DMS53 treated with DMSO at 0.1 percent for 48 hours (cell line): ENCODE measurements at regions not wholly inside any gene's neighbourhood (a gene's known extent, or its start where the extent isn't known, plus 50 kb on each side); places are given as distances from the start of the nearest gene placed in this dataset.

Experiments used
- DNase-seq: peaks from one replicate; lab custom pipeline; 2025; ENCODE audit not compliant: unreplicated experiment; lab: John Stamatoyannopoulos, UW

DNA sequence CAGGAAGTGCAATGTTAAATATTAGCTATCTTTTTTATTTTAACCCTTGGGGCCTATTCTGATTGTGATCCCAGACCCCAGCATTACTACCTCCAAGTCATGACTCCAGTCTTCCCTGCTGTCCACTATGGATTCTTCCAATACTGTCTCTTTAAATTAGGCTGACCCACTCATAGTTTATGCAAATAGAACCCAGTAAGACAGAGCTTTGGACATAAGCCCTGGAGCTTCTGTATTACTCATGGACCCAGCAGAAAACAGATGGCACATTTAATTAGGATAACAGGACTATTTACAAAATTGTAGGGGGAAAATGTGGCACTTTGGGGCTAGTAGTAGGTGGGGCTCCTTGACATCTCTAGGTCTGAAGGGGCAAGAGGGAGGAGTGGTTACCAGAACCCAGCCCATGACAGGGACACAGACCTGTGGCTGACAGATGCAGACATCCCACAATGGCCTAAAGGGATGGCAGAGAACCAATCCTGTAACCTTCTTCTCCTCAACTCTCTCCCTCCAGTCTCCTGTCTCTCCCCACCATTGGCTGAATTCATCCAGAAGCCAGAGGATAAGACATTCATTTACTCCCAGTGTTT lies 233.5 kb downstream of the OMA1 start:
- DNase-seq, result no peak

DNA sequence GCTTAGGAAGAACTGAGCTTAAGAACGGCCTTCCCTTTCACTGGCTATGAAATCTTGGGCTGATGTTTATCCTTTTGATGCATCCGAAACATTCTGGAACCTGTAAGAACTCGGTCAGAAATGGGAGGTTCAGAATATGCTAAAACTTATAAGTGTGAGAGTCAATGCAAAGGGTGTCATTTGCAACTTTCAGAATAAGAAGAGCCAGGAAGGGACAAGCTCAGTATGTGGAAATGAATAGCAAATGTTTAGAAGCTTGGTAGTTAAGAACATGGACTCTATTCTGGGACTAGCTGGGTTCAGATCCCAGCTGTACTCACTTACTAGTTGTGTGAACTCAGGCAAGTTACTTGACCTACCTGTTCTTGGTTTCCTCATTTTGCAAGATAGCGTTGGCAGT lies 234.1 kb downstream of the OMA1 start:
- no peak for DNase-seq

DNA sequence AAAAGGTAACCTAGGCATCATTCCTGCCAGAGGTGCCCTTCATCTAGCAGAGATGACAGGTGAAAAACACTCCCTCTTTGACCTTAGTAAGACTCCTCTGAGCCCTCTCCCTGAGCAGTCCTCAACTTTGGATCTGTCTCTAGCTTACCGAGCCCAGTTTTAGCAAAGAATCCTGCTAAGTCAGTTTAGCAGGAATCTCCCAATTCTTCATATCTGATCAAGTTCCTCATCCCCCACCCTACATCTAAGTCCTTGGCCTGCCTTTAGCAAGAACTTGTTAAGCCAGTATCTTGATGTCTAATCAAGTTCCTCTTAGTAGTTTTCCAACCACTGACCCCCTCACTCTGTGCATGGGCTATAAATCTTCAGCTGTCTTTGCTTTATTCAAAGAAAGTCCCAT lies 235.6 kb downstream of the OMA1 start:
- no peak for DNase-seq

DNA sequence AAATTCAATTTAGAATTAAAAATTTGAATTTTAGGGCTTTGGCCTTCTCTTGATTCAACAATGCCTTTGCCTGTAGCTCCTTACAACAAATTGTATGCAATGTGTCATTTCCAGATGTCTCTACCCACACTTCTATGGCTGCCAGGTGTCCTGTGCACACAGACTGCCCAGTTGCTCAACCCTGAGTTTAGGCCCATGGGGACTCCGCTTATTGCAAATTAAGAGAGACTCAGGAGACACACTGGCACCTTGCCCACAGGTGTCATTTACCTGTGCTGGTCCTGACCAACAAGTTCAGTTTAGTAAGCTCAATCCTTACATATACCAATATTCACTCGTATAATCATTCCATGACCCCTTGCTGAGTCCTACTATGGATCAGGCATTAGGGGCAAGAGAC lies 236.1 kb downstream of the OMA1 start:
- no peak for DNase-seq

DNA sequence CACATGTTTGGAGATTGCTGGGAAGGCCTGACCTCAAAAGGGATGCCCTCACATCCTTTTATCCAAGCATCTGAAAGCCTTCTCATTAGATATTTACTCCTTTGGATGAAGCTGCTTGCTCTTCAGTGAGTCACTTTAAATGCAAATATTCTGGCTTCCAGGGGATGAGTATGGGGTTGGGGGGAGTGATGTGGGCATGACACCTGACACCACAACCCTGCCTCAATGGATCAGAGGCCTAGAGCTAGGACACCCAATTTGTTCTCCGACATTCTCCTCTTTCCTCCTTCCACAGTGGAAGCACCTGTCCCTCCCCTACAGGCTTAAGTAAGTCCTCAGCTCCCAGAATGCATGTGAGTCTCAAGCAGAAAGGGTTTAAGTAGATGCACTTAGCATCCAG lies 238.3 kb downstream of the OMA1 start:
- DNase-seq, result no peak

- no peak for DNase-seq
Measured at GRCh38 chr1:58307431-58307830, 239.1 kb downstream of the OMA1 start.

DNA sequence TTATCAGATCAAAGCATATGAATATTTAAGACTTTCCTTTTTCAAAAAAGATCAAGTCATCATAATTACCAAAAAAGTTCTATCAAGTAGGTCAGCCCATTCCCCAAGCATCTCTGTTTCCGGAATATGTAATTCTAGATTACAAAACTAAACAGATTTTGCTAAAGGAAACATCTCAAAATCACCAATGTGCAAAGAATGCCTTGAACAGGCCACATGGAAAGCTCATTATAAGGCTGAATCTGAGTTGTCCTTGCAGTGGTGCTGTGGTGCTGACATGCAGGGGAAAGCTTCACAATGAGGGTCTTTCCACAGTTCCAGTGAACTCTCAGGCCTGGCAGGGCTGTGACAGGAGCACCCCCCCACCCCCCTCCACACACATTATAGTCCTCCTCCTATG lies 240.9 kb downstream of the OMA1 start:
- no peak for DNase-seq

DNA sequence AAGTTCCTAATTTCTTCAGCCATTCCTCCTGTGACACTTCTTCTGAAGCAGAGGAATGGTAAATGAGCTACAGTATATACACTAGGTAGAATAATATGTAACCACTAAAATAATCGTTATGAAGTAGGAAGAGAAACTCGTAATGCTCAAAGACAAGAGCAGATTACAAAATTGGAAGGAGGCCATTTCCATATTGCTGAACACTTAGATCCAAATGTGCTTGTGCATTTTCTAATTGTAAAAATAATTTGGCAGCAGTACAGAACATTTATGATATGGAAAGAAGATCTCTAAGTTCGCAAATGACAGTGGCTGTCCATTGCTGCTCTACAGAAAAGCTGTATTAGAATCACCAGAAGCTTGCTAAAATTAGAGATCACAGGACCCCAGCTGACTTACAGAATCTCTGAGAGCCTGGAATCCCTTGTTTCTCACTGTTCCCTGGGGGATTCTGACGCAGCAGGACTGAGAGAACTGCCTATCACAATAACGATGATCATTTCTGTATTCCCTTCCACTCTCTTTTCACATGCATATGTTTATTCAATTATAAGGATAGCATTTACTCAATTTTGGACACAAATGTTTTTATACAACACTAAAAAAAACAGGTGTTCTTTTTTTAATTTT lies 242.1 kb downstream of the OMA1 start:
- DNase-seq, result no peak

- DNase-seq, result no peak
Measured at GRCh38 chr1:58303841-58304240, 242.7 kb downstream of the OMA1 start.

- no peak for DNase-seq
Measured at GRCh38 chr1:58293388-58293787, 253.1 kb downstream of the OMA1 start.

DNA sequence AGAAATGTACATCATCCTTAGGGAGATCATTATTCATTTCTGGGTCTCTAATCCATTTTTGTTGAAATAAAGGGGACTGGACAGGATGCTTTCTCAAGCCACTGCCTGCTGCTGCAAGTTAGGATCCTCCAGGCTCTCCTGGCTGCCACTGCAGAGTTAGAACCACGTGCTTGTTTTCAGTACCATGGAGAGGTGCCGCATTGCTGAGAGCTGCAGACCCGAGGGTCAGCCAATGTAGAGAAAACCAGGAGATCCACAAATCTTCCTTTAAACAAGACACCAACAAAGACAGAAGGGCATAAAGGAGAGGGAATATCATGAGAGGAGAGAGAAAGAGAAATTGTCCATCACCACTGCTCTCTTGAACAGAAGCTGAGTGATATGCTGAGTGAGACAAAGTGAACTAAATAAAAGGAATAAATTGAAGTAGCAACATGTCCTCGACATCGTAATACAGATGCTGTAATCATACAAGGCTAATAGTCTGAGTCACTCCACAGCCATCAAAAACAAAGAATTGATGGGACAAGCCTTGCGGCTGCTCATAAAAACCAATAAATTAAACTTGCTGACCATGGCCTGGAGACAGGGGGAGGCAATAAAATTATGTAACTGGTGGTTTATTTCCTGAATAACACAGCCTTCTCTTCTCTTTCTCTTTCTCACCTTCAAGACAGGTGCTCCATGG lies 255.7 kb downstream of the OMA1 start:
- no peak for DNase-seq

DNA sequence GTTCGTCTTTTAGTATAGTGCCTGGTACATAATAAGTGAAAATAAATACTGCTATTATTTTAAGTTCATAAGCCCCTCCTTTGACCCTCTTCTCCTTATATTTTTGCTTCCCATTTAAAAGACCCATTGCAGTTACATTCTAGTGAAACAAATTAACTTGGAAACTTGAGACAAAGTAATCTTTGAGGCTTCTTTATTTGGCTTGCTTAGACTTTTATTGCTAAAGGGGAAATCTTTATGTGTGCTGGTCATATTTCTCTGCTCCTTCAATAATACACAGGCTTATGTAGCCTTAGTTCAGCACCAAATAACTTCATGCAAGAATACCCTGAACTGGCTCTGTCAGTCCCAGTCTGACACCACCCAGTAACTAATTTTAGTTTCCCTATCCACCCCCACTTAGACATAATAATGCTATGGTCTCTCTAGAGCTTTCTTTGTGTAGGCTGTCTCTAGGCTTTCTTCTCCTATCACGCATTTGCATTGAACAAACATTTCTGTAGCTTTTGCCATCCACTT lies 257.8 kb downstream of the OMA1 start:
- no peak for DNase-seq

DNA sequence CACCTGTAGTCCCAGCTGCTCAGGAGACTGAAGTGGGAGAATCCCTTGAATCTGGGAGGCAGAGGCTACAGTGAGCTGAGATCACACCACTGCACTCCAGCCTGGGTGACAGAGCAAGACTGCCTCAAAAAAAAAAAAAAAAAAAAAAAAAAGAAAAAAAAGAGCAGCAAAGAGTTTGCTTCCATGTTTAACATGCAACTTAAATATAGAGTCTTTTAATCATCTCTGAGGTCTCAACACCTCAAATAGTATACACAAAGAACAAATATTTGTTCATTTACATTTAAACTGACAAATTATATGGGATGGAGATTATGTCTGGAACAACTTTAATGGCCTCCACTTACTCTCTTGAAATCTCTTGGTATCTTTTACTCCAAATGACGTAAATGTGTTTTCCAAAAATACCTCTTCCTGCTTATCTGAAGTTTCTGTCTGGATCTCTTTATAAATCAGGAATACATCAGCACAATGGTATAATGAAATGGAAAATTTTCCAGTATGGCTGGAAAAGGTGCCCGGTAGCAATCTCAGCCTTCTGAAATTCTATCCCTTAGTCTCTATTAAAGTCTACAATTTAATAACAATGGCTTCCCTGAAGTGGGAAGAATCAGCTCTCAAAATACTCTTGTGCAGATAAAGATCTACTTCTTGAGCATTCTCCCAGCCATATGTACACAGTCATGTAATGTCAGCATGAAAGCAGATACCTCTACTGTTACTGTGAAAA lies 258.5 kb downstream of the OMA1 start:
- no peak for DNase-seq

DNA sequence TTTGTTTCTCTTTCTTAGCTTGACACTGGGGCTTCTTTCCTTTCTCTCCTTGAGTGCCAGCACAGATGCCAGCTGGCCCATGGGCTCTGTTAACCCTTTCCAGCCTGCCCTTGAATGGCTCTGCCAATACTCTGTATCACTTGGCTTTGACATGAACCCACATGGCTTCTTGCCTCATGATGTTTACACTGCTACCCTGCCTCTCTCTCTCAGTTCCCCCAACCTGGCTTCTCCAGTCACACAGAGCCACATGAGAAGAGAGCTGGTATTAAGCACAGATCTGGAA lies 262.4 kb downstream of the OMA1 start:
- no peak for DNase-seq

DNA sequence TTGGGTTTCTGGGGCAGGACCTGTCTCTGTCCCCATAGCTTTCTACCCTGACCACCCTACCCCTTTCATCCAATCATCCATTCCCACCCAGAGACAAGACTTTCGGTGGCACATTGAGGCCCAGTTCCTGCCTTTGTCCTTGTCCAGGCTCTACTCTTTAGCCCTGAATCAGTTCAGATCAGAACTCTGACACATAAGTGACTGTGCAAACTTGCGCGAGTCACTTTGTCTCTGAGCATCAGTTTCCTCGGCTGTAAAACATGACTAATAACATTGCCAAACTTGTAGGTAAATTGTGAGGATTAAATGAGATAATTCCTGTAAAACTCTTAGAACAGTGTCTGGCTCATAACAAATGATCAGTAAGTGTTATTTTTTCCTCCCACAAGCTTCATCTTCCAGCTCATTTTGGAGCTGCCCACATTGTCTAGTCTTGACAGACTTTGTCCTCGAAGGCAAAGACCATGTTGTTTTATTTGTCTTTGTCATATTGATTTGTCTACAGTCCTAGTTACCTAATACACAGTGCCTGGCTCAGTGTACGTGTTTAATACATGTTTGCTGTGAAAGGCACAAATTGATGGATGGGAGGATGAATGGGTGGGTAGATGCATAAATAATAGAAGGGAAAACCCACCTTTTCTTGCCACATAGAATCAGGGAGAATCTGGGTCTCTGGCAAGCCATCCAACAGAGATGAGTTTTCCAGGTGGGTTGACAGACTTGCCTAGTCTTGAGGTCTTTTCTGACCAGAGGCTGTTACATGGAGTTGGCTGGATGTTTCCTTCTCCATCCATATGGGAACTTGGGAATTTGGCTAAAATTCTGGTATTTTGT lies 262.9 kb downstream of the OMA1 start:
- DNase-seq, result no peak

DNA sequence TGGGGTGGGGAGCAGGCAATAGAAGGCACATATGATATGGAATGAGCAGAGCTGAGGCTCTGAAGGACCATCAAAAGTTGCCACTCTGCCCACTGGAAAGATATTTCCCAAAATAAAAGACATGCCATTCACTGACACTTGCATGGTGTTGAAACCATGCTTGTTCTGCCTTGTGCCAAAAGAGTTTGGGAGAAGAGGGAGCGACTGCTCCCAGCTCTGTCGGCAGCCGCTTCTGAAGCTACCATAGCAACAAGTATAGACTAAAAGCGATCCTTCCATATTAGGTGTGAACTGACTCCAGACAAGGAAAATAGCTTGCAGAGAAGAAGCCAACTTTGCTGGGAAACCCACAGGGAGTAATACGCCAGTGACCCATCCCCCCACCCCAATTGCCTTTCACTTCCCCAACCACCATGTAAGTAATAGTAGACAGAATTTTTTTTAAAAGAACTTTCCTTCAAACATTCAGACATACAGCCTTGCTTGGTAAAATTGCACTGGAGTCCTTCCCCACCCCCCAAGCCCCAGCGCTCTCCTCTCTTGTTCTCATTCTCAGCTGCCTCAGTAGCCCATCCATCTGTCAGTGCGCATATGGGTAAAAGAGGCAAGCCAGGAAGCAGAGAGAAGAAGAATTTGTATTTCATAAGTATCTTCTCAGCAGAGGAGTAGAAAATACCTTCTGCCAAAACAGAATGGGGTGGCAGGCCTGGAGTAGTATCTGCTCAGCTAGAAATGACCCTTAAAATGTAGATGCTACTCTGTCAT lies 263.7 kb downstream of the OMA1 start:
- DNase-seq, result no peak

DNA sequence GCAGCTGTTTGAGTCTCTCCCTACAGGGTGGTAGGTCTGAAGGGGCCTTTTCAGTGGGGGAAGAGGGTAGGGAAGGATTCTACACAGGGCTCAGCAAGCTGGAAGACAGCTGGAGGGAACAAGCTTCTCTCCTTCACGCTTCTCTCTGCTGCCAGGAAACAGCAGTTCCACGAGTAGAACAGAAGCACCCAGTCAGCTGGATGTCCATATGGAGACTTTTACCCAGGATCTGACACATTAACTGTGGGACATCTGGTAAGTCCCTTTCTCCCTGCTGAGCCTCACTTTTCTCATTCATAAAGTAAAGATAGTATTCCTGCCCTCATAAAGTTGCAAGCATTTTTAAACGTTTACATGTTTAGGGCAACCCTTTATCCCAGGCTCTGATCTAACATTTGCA lies 280.3 kb downstream of the OMA1 start:
- DNase-seq, result peak; percentile 97

GRCh38 chr1:58264462-58264861 lies 282.1 kb downstream of the OMA1 start:
- DNase-seq, result no peak

DNA sequence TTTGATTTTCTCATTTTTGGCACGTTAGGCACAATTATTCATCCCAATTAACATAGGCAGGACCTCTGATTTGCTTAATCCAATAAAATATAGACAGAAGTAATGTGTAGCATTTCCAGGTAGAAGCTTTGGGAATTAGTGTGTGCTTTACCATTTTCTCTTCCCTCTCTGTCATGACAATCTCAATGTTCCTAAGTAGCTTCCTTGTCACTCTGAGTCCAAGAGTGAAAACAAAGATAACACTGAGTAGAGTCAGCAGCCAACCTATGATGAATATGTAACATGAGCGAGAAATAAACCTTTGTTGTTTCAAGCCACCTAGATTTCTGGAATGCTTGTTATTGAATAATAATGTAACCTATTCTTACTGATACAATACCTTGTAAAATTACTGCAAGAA lies 283.8 kb downstream of the OMA1 start:
- DNase-seq, result no peak

- no peak for DNase-seq
Measured at GRCh38 chr1:58258082-58258481, 288.4 kb downstream of the OMA1 start.
